GM12878 (cell line): ENCODE measurements at regions not wholly inside any gene's neighbourhood (a gene's known extent, or its start where the extent isn't known, plus 50 kb on each side); places are given as distances from the start of the nearest gene placed in this dataset.

ENCODE experiments used
- ATAC-seq: fragments of 200-7000 bp; cut with Tn5 transposase; 3 replicates; pipeline ENCODE4 v1.9.1; 2020; ENCODE audit warnings: mild to moderate bottlenecking, moderate library complexity
- BruUV-seq: library from RNA; stranded (reverse); fragments of 400-500 nt; replicated peaks from 2 replicates; lab custom pipeline; 2021; lab: Mats Ljungman, UMichigan
- CTCF ChIA-PET: fragments of 300-600 bp; sonication (Branson Sonifier 250); formaldehyde crosslinking; extraction: SDS; loops from one replicate; lab custom pipeline; 2021; ENCODE audit warnings: inconsistent platforms; lab: Yijun Ruan, JAX
- POLR2A ChIA-PET: fragments of 350-600 bp; formaldehyde crosslinking; extraction: SDS; loops from one replicate; lab custom pipeline; 2021; ENCODE audit warnings: inconsistent platforms; lab: Charles Lee
- RAD21 ChIA-PET: fragments of 300-600 bp; sonication (Branson Sonifier 250); formaldehyde crosslinking; loops from one replicate; lab custom pipeline; 2023; ENCODE audit warnings: antibody characterized with exemption; ENCODE audit not compliant: unreplicated experiment; lab: Charles Lee
- SMC1A ChIA-PET: fragments of 300-600 bp; sonication (Branson Sonifier 250); formaldehyde crosslinking; loops from one replicate; lab custom pipeline; 2023; ENCODE audit not compliant: unreplicated experiment, uncharacterized antibody; lab: Charles Lee
- DNase-seq: peaks from one replicate; pipeline ENCODE4 v3.0.0-alpha.2; 2011; ENCODE audit warnings: low read depth, low spot score
- FAIRE-seq: peaks from 3 replicates; lab custom pipeline; 2011; peaks lifted over from hg19 to GRCh38; lab: Jason Lieb, UNC
- H2AFZ ChIP-seq: 2 replicates; pipeline ENCODE4 v1.6.0; 2011; ENCODE audit warnings: low read depth, low read length, control low read depth; ENCODE audit not compliant: control insufficient read depth
- H3K27ac ChIP-seq: 2 replicates; pipeline ENCODE4 v1.5.1; 2011; ENCODE audit warnings: control low read depth; ENCODE audit not compliant: control insufficient read depth, insufficient read depth
- H3K27me3 ChIP-seq, 2 experiments: replicated peaks in 1 of 2; 2 replicates each; pipeline versions ENCODE4 v1.6.0 to v1.6.1; 2011; ENCODE audit warnings: low read length in 1 of 2; ENCODE audit not compliant: control insufficient read depth in 2 of 2, insufficient read depth in 2 of 2
- H3K36me3 ChIP-seq, 2 experiments: 2 replicates each; pipeline ENCODE4 v1.5.1; 2011; ENCODE audit warnings: low read length in 1 of 2; ENCODE audit not compliant: control insufficient read depth in 2 of 2, insufficient read depth in 2 of 2
- H3K4me1 ChIP-seq: 2 replicates; pipeline ENCODE4 v1.6.1; 2011; ENCODE audit warnings: mild to moderate bottlenecking, low read length, moderate library complexity, mixed read lengths; ENCODE audit not compliant: control insufficient read depth, insufficient read depth
- H3K4me2 ChIP-seq: 2 replicates; pipeline ENCODE4 v1.6.0; 2011; ENCODE audit warnings: control low read depth; ENCODE audit not compliant: control insufficient read depth, insufficient read depth
- H3K4me3 ChIP-seq: fragments of 200-600 bp; sonication (generic); 2 replicates; pipeline ENCODE4 v1.5.1; 2016
- H3K79me2 ChIP-seq: 2 replicates; pipeline ENCODE4 v1.6.0; 2011; ENCODE audit warnings: low read length; ENCODE audit not compliant: control insufficient read depth, insufficient read depth
- H3K9ac ChIP-seq: 2 replicates; pipeline ENCODE4 v1.8.0; 2011; ENCODE audit warnings: low read length, control low read depth, mixed read lengths; ENCODE audit not compliant: control insufficient read depth, insufficient read depth
- H3K9me3 ChIP-seq: replicated peaks from 3 replicates; pipeline ENCODE4 v1.5.1; 2011; ENCODE audit warnings: mild to moderate bottlenecking, low read length; ENCODE audit not compliant: control insufficient read depth, insufficient read depth
- H4K20me1 ChIP-seq: 2 replicates; pipeline ENCODE4 v1.6.0; 2011; ENCODE audit not compliant: control insufficient read depth, insufficient read depth
- ATF2 ChIP-seq: IDR thresholded peaks from 2 replicates; pipeline ENCODE4 v1.6.1; 2012; ENCODE audit warnings: low read length, inconsistent platforms
- BRCA1 ChIP-seq: IDR thresholded peaks from 2 replicates; pipeline ENCODE4 v1.6.1; 2011; ENCODE audit warnings: low read depth, low read length, improper control_type of control experiment
- FOXM1 ChIP-seq: IDR thresholded peaks from 2 replicates; pipeline ENCODE4 v1.6.1; 2012; ENCODE audit warnings: low read depth, mild to moderate bottlenecking, inconsistent platforms, low read length, moderate library complexity
- GATAD2B ChIP-seq: fragments of 450-650 bp; conservative IDR thresholded peaks from 2 replicates; pipeline ENCODE4 v1.6.1; 2017; ENCODE audit warnings: low read depth, mild to moderate bottlenecking, moderate library complexity
- IRF3 ChIP-seq: fragments of 450-650 bp; IDR thresholded peaks from 2 replicates; pipeline ENCODE4 v1.6.1; 2014; ENCODE audit warnings: mild to moderate bottlenecking
- KLF5 ChIP-seq: fragments of 450-650 bp; IDR thresholded peaks from 2 replicates; pipeline ENCODE4 v1.6.1; 2014; ENCODE audit warnings: mild to moderate bottlenecking; ENCODE audit not compliant: partially characterized antibody
- MTA2 ChIP-seq: fragments of 450-650 bp; IDR thresholded peaks from 2 replicates; pipeline ENCODE4 v1.6.1; 2016; ENCODE audit warnings: low read depth, mild to moderate bottlenecking, moderate library complexity
- MTA3 ChIP-seq: IDR thresholded peaks from 2 replicates; pipeline ENCODE4 v1.6.1; 2012; ENCODE audit warnings: low read length, inconsistent platforms, borderline replicate concordance
- NKRF ChIP-seq: fragments of 450-650 bp; conservative IDR thresholded peaks from 2 replicates; pipeline ENCODE4 v1.6.1; 2017; ENCODE audit warnings: mild to moderate bottlenecking, moderate library complexity
- NRF1 ChIP-seq: conservative IDR thresholded peaks from 2 replicates; pipeline ENCODE4 v1.6.1; 2011; ENCODE audit warnings: mild to moderate bottlenecking, low read depth, low read length, improper control_type of control experiment
- PAX8 ChIP-seq: fragments of 450-650 bp; IDR thresholded peaks from 2 replicates; pipeline ENCODE4 v1.6.1; 2017; ENCODE audit warnings: mild to moderate bottlenecking, moderate library complexity
- SUZ12 ChIP-seq: fragments of 200-600 bp; sonication (generic); IDR thresholded peaks from one replicate; pipeline ENCODE4 v1.6.1; 2018; ENCODE audit warnings: antibody characterized with exemption, mild to moderate bottlenecking; ENCODE audit not compliant: unreplicated experiment
- USF1 ChIP-seq: IDR thresholded peaks from 2 replicates; pipeline ENCODE4 v1.6.1; 2011; ENCODE audit warnings: borderline replicate concordance, low read depth, mild to moderate bottlenecking, moderate library complexity, mixed read lengths, low read length; ENCODE audit not compliant: insufficient read depth; ENCODE audit errors: extremely low read length
- YBX1 ChIP-seq: fragments of 450-650 bp; IDR thresholded peaks from 2 replicates; pipeline ENCODE4 v1.6.1; 2016; ENCODE audit warnings: antibody characterized with exemption
- WGBS: methylation state at CpG from one replicate; pipeline ENCODE4 v1.1.6; 2016; ENCODE audit warnings: low lambda C conversion rate; ENCODE audit not compliant: insufficient replicate concordance, insufficient coverage; ENCODE audit errors: missing lambda C conversion rate; 5-methylcytosine and 5-hydroxymethylcytosine counted together
- in situ Hi-C: fragments of 300-500 bp; cut with MboI; formaldehyde crosslinking; loops from 9 replicates; pipeline ENCODE4 v1.14.3; 2018; ENCODE audit warnings: mixed read lengths
- intact Hi-C: fragments of 100-400 bp; cut with micrococcal nuclease; formaldehyde crosslinking; loops from one replicate; pipeline ENCODE4 v1.14.2; 2022; ENCODE audit not compliant: unreplicated experiment
- TF ChIP-seq, protein P1 (sequence below): IDR thresholded peaks from 2 replicates; pipeline ENCODE4 v1.6.1; 2012; ENCODE audit warnings: low read depth, low read length, improper control_type of control experiment

- TF ChIP-seq NKRF (no peak), NRF1 (no peak), MTA2 (no peak), FOXM1 (no peak), YBX1 (no peak)
- TF ChIP-seq, protein P1, sequence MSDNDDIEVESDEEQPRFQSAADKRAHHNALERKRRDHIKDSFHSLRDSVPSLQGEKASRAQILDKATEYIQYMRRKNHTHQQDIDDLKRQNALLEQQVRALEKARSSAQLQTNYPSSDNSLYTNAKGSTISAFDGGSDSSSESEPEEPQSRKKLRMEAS, result no peak
Observed at GRCh38 chr12:107226126-107226525, 132.8 kb upstream of the CRY1 start (continued).

- no peak overlapping the region for H2AFZ ChIP-seq
- H3K9me3 ChIP-seq, result no peaks in the 10 kb centered on the region
- ChIA-PET SMC1A (interaction anchor here (1.5 kb wide), 1 partner anchor 18 kb away, joined by 3 read pairs; no protein-coding TSS in a partner anchor), POLR2A (no interaction called here), RAD21 (no interaction called here), CTCF (interaction anchor here (0.6 kb wide), 1 partner anchor 262 kb away, joined by 3 read pairs; no protein-coding TSS in a partner anchor)
- BruUV-seq, result no TSS peak
- intact Hi-C loops (no loop called here), in situ Hi-C loops (no loop called here)
- H3K9ac ChIP-seq, result no peak overlapping the region
- H3K36me3 ChIP-seq, result no peaks in the 10 kb centered on the region
- no peak overlapping the region for H3K4me2 ChIP-seq
- FAIRE-seq, result no peak
- no peaks in the 10 kb centered on the region for H3K4me1 ChIP-seq
- H3K4me3 ChIP-seq, result no peak overlapping the region
- no peak overlapping the region for H3K27ac ChIP-seq
- ATAC-seq, result no peak
- 47% methylated on average over 4 of the region's 4 CpGs for WGBS
- H3K27me3 ChIP-seq, result no peaks in the 10 kb centered on the region
- no peaks in the 10 kb centered on the region for H3K79me2 ChIP-seq
- no peak for DNase-seq
- no peaks in the 10 kb centered on the region for H4K20me1 ChIP-seq
- TF ChIP-seq ATF2 (no peak), GATAD2B (no peak), PAX8 (no peak), KLF5 (no peak), SUZ12 (no peak), MTA3 (no peak), IRF3 (no peak), BRCA1 (no peak), USF1 (no peak)
Observed at GRCh38 chr12:107228076-107228475, 134.7 kb upstream of the CRY1 start.
